Brain microvascular endothelial cell (primary cell): ENCODE measurements at regions not wholly inside any gene's neighbourhood (a gene's known extent, or its start where the extent isn't known, plus 50 kb on each side); places are given as distances from the start of the nearest gene placed in this dataset.

Experiments
- DNase-seq: peaks from one replicate; pipeline ENCODE4 v3.0.0-alpha.2; 2020
- H3K27ac ChIP-seq: fragments of 250-450 bp; sonication (Bioruptor Pico); 2 replicates; pipeline ENCODE4 v1.5.1; 2020; ENCODE audit warnings: mild to moderate bottlenecking, moderate library complexity
- H3K27me3 ChIP-seq: fragments of 250-450 bp; sonication (Bioruptor Pico); replicated peaks from 2 replicates; pipeline ENCODE4 v1.5.1; 2020; ENCODE audit warnings: mild to moderate bottlenecking
- H3K36me3 ChIP-seq: fragments of 250-450 bp; sonication (Bioruptor Pico); replicated peaks from 2 replicates; pipeline ENCODE4 v1.5.1; 2020; ENCODE audit warnings: mild to moderate bottlenecking
- H3K4me3 ChIP-seq: 2 replicates; pipeline ENCODE4 v1.5.1; 2011; ENCODE audit warnings: low read depth, mild to moderate bottlenecking, control low read depth, low read length, moderate library complexity
- CTCF ChIP-seq: IDR thresholded peaks from 2 replicates; pipeline ENCODE4 v1.5.1; 2011; ENCODE audit warnings: low read depth, mild to moderate bottlenecking, moderate library complexity, low read length, control low read depth, inconsistent platforms; ENCODE audit errors: missing control alignments
- in situ Hi-C: cut with HindIII; loops from 2 replicates; pipeline ENCODE4 v1.10.0; 2017; ENCODE audit warnings: low sequenced_read_pairs, low pct_ligation_motif_present

- H3K27me3 ChIP-seq: no peaks in the 10 kb centered on the region
- no peak for DNase-seq
- no peak overlapping the region for H3K4me3 ChIP-seq
- H3K36me3 ChIP-seq: no peaks in the 10 kb centered on the region
- in situ Hi-C loops: no loop called here
- no peak for TF ChIP-seq CTCF
- no peak overlapping the region for H3K27ac ChIP-seq
These were observed 98.8 kb downstream of the DAD1 start for GRCh38 chr14:22489957-22490950.

- Histone ChIP-seq H3K27ac (no peak overlapping the region), H3K27me3 (no peaks in the 10 kb centered on the region), H3K36me3 (no peaks in the 10 kb centered on the region), H3K4me3 (no peak overlapping the region)
- DNase-seq: no peak
- in situ Hi-C loops: no loop called here
- TF ChIP-seq CTCF: no peak
These were observed 99.8 kb downstream of the DAD1 start for GRCh38 chr14:22489244-22489545.

- DNase-seq: no peak
- in situ Hi-C loops: no loop called here
- H3K27me3 ChIP-seq: no peaks in the 10 kb centered on the region
- no peaks in the 10 kb centered on the region for H3K36me3 ChIP-seq
- H3K27ac ChIP-seq: no peak overlapping the region
- H3K4me3 ChIP-seq: no peak overlapping the region
- no peak for TF ChIP-seq CTCF
These were observed 100.3 kb downstream of the DAD1 start for GRCh38 chr14:22488522-22489243.

GRCh38 chr14:22487941-22488340 lies 101.1 kb downstream of the DAD1 start:
- Histone ChIP-seq H3K4me3 (no peak overlapping the region), H3K27ac (no peak overlapping the region), H3K27me3 (no peaks in the 10 kb centered on the region), H3K36me3 (no peaks in the 10 kb centered on the region)
- no peak for DNase-seq
- in situ Hi-C loops: no loop called here
- TF ChIP-seq CTCF: no peak

- in situ Hi-C loops: no loop called here
- no peak for DNase-seq
- no peaks in the 10 kb centered on the region for H3K27me3 ChIP-seq
These were observed 101.6 kb downstream of the DAD1 start for GRCh38 chr14:22487401-22487800.

More at GRCh38 chr14:22487401-22487800, 101.6 kb downstream of the DAD1 start:
- TF ChIP-seq CTCF: no peak
- Histone ChIP-seq H3K4me3 (no peak overlapping the region), H3K27ac (no peak overlapping the region), H3K36me3 (no peaks in the 10 kb centered on the region)
